HG03520 (cell line): ENCODE measurements at regions not wholly inside any gene's neighbourhood (a gene's known extent, or its start where the extent isn't known, plus 50 kb on each side); places are given as distances from the start of the nearest gene placed in this dataset.

ENCODE experiments used
- ATAC-seq: cut with Tn5 transposase; IDR thresholded peaks from one replicate; pipeline ENCODE4 v1.9.1; 2021; ENCODE audit warnings: mild to moderate bottlenecking, moderate library complexity; ENCODE audit not compliant: unreplicated experiment

DNA sequence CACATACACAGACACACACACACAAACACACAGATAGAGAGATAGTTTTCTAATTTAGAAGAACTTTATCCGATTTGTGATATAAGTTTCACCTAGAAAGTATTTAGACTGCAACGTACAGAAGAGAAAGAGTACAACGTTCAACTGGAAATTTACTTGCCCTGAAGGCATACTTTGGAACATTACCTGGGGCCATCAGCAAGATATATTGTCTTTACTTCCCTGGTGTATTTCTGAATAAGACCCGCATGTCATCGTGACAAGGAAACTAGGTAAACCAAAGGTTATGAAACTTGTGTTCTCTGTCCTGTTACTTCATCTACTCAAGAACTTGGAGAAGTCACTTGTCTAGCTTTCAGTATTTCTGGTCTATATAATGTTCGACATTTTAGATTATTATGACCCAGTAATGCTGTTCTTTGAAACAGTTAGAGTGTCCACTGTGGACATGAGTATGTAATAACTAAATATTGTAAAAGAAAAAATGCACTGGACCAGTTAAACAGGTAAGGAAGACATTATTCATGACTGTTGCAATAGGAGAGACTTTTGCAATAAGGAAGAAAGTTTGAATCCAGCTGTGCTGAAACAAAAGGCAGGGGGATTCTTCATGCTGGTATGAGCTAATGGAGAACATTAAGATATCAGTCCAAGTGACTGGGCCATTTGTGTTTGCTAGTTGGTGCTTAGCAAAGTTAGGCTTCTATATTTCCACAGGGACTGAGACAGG, 1791.1 kb downstream of the MAT2B start:
- no peak for ATAC-seq

DNA sequence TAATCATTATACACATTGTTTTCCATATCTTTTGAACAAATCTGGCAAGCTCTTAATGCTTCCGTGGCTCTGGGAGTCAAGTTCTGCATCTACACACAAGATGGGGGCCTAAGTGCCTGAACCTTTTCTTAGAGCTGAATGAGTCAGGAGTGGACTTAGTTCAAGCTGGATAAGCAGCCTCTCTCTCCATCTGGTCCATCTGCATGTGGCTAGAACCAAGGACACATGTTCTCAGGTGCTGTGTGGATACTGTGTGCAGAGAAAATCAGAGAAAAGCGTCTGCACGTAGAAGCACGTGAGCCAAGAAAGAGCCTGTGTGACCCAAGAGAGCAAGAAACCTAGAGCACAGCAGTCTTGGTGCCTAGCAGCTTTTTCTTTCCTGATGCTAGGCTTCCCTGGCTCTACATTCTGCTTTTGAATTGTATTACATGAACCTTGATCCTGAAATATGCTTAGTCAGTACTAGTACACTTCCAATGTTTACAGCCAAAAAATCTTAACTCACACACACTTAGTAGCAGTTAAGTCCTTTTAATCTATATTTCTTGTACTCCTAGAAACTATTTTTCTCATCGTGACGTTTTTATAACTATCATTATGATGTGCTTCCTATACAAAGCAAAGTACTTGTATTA, 1798.9 kb downstream of the MAT2B start:
- no peak for ATAC-seq

DNA sequence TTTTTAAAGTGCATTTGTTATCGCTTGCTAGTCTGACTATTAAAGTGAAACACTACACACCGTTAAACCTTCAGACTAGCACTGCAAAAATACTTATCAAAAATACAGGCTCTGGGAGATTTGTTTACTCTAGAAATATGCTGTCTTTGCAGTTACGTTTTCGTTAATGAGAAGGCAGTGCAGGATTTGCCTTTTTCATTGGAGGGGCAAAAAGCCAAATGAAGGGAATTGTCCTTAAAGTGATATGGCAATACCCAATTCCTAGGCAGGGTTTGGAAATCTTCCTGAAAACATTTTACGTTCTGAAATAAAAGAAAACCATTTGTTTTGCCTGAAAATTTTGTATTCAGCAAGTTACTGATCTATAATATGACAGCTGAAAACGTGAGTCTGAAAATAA, 1800.2 kb downstream of the MAT2B start:
- no peak for ATAC-seq

GRCh38 chr5:165309446-165309845, 1804.0 kb downstream of the MAT2B start:
- no peak for ATAC-seq

DNA sequence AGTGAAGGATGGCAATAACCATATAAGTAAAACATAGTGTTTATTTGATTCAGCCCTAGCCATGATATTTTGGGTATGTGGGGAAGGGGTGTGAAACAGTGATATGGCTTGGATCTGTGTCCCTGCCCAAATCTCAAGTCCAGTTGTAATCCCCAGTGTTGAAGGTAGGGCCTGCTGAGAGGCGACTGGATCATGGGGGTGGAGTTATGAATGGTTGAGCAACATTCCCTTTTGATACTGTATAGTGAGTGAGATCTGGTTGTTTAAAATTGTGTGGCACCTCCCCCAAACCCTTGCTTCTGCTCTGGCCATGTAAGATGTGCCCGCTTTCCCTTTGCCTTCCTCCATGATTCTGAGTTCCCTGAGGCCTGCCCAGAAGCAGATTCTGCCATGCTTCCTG, 1804.6 kb downstream of the MAT2B start:
- ATAC-seq: no peak

- no peak for ATAC-seq
These were observed 1816.5 kb downstream of the MAT2B start for GRCh38 chr5:165321912-165322311.

GRCh38 chr5:165325221-165325620, 1819.8 kb downstream of the MAT2B start:
- ATAC-seq: no peak

- ATAC-seq: no peak
These were observed 1822.2 kb downstream of the MAT2B start for GRCh38 chr5:165327631-165328030.

DNA sequence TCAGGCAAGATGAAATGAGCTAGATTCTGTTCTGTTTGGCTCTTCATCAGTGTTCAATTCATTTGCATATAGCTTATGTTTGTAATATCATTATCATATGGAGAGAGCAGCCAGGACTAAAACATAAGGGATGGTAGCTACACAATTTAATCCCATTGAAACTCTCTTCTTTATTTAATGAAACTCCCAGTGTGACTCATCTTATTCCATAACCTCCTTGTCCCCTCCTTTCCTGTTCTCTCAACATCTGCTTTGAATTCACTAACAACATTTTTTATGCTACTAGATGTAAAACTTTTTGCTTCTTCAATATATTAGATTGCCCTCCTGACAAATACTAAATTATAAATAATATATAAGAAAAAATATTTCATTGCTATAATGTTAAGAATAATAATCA, 1823.4 kb downstream of the MAT2B start:
- no peak for ATAC-seq

GRCh38 chr5:165333623-165334022, 1828.2 kb downstream of the MAT2B start:
- no peak for ATAC-seq

DNA sequence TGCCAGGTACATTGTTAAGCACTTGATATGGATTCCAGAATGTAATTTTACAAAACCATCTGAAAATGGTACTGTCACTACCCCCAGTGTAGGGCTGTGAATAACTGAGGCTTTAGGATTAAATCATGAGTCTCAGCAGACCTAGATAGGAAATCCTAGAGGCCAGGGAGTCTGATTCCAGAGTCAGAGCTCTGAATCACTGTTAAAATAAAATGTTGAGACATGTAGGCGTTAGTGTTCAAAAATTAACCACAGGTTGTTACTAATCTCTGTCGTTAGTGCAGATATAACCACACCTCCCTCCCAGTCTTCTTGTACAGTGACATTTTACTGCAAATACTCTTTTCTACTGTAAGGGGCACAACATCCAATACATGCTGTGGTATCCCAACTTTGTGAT, 1828.8 kb downstream of the MAT2B start:
- no peak for ATAC-seq

GRCh38 chr5:165349735-165350134, 1844.3 kb downstream of the MAT2B start:
- no peak for ATAC-seq

GRCh38 chr5:165351342-165351741, 1845.9 kb downstream of the MAT2B start:
- no peak for ATAC-seq

- no peak for ATAC-seq
These were observed 1854.9 kb downstream of the MAT2B start for GRCh38 chr5:165360366-165360765.

DNA sequence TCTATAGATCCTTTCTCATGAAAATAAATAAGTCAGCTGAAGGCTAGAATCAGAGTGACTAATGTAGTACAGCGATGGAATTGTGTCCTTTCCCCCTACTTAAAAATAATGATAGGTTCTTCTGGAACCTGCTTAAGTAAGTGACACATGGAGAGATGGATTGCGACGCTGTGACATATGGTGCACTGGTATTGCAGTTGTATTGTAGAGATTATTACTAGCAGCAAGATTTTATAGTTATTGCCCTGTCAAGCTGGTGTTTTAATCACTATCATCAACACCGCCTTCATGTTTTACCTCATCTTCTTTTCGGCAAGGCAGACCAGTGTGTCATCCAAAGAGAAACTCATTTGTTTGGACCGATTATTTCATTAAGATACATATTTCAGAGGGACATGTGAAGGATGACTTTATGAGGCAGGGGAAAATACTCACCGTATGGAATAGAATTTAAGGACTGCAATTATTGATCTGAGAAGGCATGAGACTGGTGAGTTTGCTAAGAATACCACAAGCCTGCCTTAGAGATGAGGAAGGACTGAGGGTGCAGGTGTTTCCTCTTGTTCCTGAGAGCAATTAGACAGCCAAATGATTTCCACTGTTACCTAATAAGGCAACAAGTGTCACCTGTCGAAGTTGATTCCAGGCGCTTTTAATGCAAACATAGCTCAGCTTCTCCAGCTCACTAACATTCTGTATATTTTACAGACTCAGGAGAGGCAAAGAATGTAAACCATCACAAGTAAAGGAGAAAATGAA, 1855.5 kb downstream of the MAT2B start:
- ATAC-seq: no peak

- no peak for ATAC-seq
These were observed 1864.8 kb downstream of the MAT2B start for GRCh38 chr5:165370233-165370632.

GRCh38 chr5:165370794-165371193, 1865.4 kb downstream of the MAT2B start:
- ATAC-seq: no peak

- no peak for ATAC-seq
These were observed 1869.8 kb downstream of the MAT2B start for GRCh38 chr5:165375201-165375600.

- no peak for ATAC-seq
These were observed 1888.4 kb downstream of the MAT2B start for GRCh38 chr5:165393839-165394238.

- ATAC-seq: no peak
These were observed 1892.1 kb downstream of the MAT2B start for GRCh38 chr5:165397516-165397915.

GRCh38 chr5:165400086-165400485, 1894.7 kb downstream of the MAT2B start:
- ATAC-seq: no peak

DNA sequence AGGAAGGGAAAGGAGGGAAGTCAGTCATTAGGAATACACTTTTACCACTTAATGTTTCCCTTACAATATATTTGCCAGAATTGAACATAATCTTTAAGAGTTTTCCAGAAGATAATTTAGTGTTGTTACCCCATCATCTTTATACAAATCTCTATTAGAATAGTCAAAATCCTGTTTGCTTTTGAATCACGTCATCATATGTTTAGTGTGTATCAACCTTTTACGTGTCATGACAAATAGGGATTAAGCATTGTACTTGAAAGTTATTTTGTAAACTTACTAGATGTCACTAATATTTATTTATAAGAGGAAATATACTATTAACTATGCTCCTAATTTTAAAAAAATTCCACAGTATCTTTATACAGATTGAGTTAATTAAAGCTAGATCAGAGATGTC, 1899.5 kb downstream of the MAT2B start:
- ATAC-seq: no peak
